ENCODE measurements at regions not wholly inside any gene's neighbourhood (a gene's known extent, or its start where the extent isn't known, plus 50 kb on each side); places are given as distances from the start of the nearest gene placed in this dataset.

DNA sequence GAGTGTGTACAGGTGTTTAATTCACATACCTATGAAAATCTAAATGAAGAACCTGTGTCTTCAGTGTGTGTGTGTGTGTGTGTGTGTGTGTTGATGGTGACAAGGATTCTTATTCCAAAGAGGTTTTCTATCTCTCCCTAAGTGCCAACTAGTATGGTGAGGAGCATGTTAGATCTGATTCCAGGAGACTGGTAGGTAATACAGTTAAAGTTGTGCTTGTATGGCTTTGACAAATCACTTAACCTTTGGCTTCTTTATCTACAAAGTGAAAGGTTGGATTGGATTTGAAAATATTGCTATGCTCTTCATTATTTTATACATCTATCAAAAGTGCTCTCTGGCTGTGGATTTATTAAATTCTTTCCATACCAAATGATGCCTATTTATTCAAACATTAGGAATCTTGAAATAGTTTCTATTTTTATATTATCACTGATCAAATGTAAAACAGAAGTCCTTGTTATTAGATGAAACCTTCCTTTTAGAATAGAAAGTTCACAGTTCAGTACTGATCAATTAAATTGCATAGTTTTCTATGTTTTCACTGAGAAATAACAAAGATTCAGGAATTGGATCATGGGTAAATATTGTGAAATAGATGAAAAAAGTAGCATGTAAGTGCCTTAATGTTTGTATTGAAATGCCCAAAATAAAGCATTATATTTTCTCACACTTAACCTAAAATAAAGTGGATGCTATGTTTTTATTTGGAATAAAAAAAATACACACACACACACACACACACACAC is 84.4 kb upstream of the MLIP start:
- no peaks in the 10 kb centered on the region for H3K4me1 ChIP-seq
- H3K4me3 Mint-ChIP-seq (ENCODE audit: unreplicated experiment): no peak overlapping the region
- intact Hi-C loops (cut with micrococcal nuclease; ENCODE audit: unreplicated experiment): no loop called here
- no TSS peak for BruUV-seq (replicated peaks)
- H3K9me3 Mint-ChIP-seq (ENCODE audit: unreplicated experiment): no peaks in the 10 kb centered on the region
- no peak for DNase-seq
- H3K27ac Mint-ChIP-seq (ENCODE audit: unreplicated experiment): no peak overlapping the region
- H3K36me3 ChIP-seq (ENCODE audit: control insufficient read depth, insufficient read depth, low read length): no peaks in the 10 kb centered on the region
- H3K9me3 ChIP-seq: no peaks in the 10 kb centered on the region
- H3K36me3 Mint-ChIP-seq (ENCODE audit: insufficient read depth, unreplicated experiment): no peaks in the 10 kb centered on the region
- no peak for TF ChIP-seq CTCF (IDR thresholded peaks at IDR 0.05; ENCODE audit: insufficient read depth in 1 of 2, low read depth in 1 of 2, low read length in 1 of 2, severe bottlenecking in 1 of 2, unreplicated experiment in 1 of 2)
- peaks cover 4% of the 10 kb centered on the region for H3K27me3 Mint-ChIP-seq (ENCODE audit: insufficient read depth, unreplicated experiment)
- no peaks in the 10 kb centered on the region for H3K27me3 ChIP-seq (replicated peaks; ENCODE audit: control insufficient read depth, insufficient read depth, low read length)
- H3K4me1 Mint-ChIP-seq (ENCODE audit: low read depth, unreplicated experiment): no peaks in the 10 kb centered on the region
- CTCF ChIA-PET: no interaction called here
- POLR2A ChIA-PET: no interaction called here
- H3K4me3 ChIP-seq (ENCODE audit: low read depth, low read length): no peak overlapping the region

- Histone ChIP-seq H3K27me3 (replicated peaks; ENCODE audit: control insufficient read depth, insufficient read depth, low read length) (no peaks in the 10 kb centered on the region), H3K4me1 (no peaks in the 10 kb centered on the region), H3K4me3 (ENCODE audit: low read depth, low read length) (no peak overlapping the region), H3K9me3 (no peaks in the 10 kb centered on the region), H3K36me3 (ENCODE audit: control insufficient read depth, insufficient read depth, low read length) (no peaks in the 10 kb centered on the region)
- ChIA-PET CTCF (interaction anchor here (0.8 to 1.0 kb wide), 2 partner anchors 36 to 43 kb away, joined by 3 to 6 read pairs; no protein-coding TSS in a partner anchor), POLR2A (no interaction called here)
- H3K9me3 Mint-ChIP-seq (ENCODE audit: unreplicated experiment): no peaks in the 10 kb centered on the region
- H3K36me3 Mint-ChIP-seq (ENCODE audit: insufficient read depth, unreplicated experiment): no peaks in the 10 kb centered on the region
- intact Hi-C loops (cut with micrococcal nuclease; ENCODE audit: unreplicated experiment): loop anchor here (1.0 kb wide), 1 partner anchor 42 kb away; no protein-coding TSS in a partner anchor
- no peak for TF ChIP-seq CTCF (IDR thresholded peaks at IDR 0.05; ENCODE audit: insufficient read depth in 1 of 2, low read depth in 1 of 2, low read length in 1 of 2, severe bottlenecking in 1 of 2, unreplicated experiment in 1 of 2)
- H3K4me1 Mint-ChIP-seq (ENCODE audit: low read depth, unreplicated experiment): no peaks in the 10 kb centered on the region
- no peak for DNase-seq
- H3K27ac Mint-ChIP-seq (ENCODE audit: unreplicated experiment): no peak overlapping the region
- peaks cover 4% of the 10 kb centered on the region for H3K27me3 Mint-ChIP-seq (ENCODE audit: insufficient read depth, unreplicated experiment)
- no peak overlapping the region for H3K4me3 Mint-ChIP-seq (ENCODE audit: unreplicated experiment)
- BruUV-seq (replicated peaks): no TSS peak
These were observed 83.1 kb upstream of the MLIP start for GRCh38 chr6:54028170-54028569.

DNA sequence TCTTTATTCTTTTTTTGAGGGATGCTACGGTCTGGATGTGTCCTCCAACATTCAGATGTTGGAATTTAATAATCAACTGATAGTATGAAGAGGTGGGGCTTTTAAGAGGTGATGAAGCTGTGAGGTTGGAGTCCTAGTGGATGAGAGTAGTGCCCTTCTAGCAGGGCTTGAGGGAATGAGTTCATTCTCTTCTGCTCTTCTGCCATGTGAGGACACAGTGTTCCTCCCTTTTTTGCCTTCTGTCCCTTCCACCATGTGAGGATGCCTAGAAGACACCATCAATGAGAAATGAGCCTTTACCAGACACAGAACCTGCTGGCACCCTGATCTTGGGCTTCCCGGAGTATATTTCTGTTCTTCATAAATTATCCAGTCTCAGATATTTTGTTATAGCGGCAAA is 82.1 kb upstream of the MLIP start:
- no peak overlapping the region for H3K27ac Mint-ChIP-seq (ENCODE audit: unreplicated experiment)
- no TSS peak for BruUV-seq (replicated peaks)
- no peak overlapping the region for H3K4me3 Mint-ChIP-seq (ENCODE audit: unreplicated experiment)
- Histone ChIP-seq H3K4me3 (ENCODE audit: low read depth, low read length) (no peak overlapping the region), H3K9me3 (no peaks in the 10 kb centered on the region), H3K4me1 (no peaks in the 10 kb centered on the region), H3K36me3 (ENCODE audit: control insufficient read depth, insufficient read depth, low read length) (no peaks in the 10 kb centered on the region), H3K27me3 (replicated peaks; ENCODE audit: control insufficient read depth, insufficient read depth, low read length) (no peaks in the 10 kb centered on the region)
- ChIA-PET POLR2A (no interaction called here), CTCF (no interaction called here)
- no peaks in the 10 kb centered on the region for H3K9me3 Mint-ChIP-seq (ENCODE audit: unreplicated experiment)
- H3K4me1 Mint-ChIP-seq (ENCODE audit: low read depth, unreplicated experiment): no peaks in the 10 kb centered on the region
- peaks cover 4% of the 10 kb centered on the region for H3K27me3 Mint-ChIP-seq (ENCODE audit: insufficient read depth, unreplicated experiment)
- no peak for DNase-seq
- intact Hi-C loops (cut with micrococcal nuclease; ENCODE audit: unreplicated experiment): no loop called here
- TF ChIP-seq CTCF (IDR thresholded peaks at IDR 0.05; ENCODE audit: insufficient read depth in 1 of 2, low read depth in 1 of 2, low read length in 1 of 2, severe bottlenecking in 1 of 2, unreplicated experiment in 1 of 2): no peak
- H3K36me3 Mint-ChIP-seq (ENCODE audit: insufficient read depth, unreplicated experiment): no peaks in the 10 kb centered on the region
